ENCODE measurements at regions not wholly inside any gene's neighbourhood (a gene's known extent, or its start where the extent isn't known, plus 50 kb on each side); places are given as distances from the start of the nearest gene placed in this dataset.

- TF ChIP-seq POLR2A (IDR thresholded peaks at IDR 0.05; ENCODE audit: low read depth) (no peak), CTCF (IDR thresholded peaks at IDR 0.05) (no peak)
Measured at GRCh38 chr20:53737396-53738038, 143.9 kb upstream of the ZNF217 start.
